Adrenal gland (tissue), 9 donors: ENCODE measurements at regions not wholly inside any gene's neighbourhood (a gene's known extent, or its start where the extent isn't known, plus 50 kb on each side); places are given as distances from the start of the nearest gene placed in this dataset.

ENCODE experiments used
- DNase-seq, 7 donors: peaks; one replicate each; pipeline ENCODE4 v3.0.0-alpha.2; 2019 to 2020
- H3K27ac ChIP-seq, 5 donors: fragments of 200-600 bp; sonication (generic) in 4 of 5; 1 replicate in 3 of 5; 2 replicates in 2 of 5; pipeline versions ENCODE4 v1.5.1 to v1.8.0; 2016 to 2020; ENCODE audit warnings: mild to moderate bottlenecking in 1 of 5
- H3K27me3 ChIP-seq: fragments of 200-600 bp; 2 replicates; pipeline ENCODE4 v1.8.0; 2021
- H3K36me3 ChIP-seq, 2 donors: fragments of 200-600 bp; replicated peaks in 1 of 2; 1 replicate in 1 of 2; 2 replicates in 1 of 2; pipeline versions ENCODE4 v1.5.1 to v1.8.0; 2018 to 2022
- H3K4me1 ChIP-seq, 2 donors: fragments of 200-600 bp; replicated peaks in 1 of 2; 1 replicate in 1 of 2; 2 replicates in 1 of 2; pipeline versions ENCODE4 v1.5.1 to v1.8.0; 2018 to 2021
- H3K4me3 ChIP-seq, 4 donors: fragments of 200-600 bp; sonication (generic) in 3 of 4; one replicate each; pipeline ENCODE4 v1.5.1; 2016 to 2018
- H3K9me3 ChIP-seq, 3 donors: fragments of 200-600 bp; sonication (generic) in 1 of 3; replicated peaks in 1 of 3; 1 replicate in 2 of 3; 2 replicates in 1 of 3; pipeline versions ENCODE4 v1.5.1 to v1.8.0; 2016 to 2021
- POLR2A ChIP-seq, 2 donors: fragments of 450-650 bp; IDR thresholded peaks; one replicate each; pipeline ENCODE4 v1.6.1; 2017; ENCODE audit warnings: antibody characterized with exemption in 2 of 2, mild to moderate bottlenecking in 2 of 2, moderate library complexity in 1 of 2
- WGBS, 4 donors: extraction: QIAGEN DNeasy Blood & Tissue Kit in 2 of 4; methylation state at CpG; one replicate each; pipeline versions ENCODE4 v1.1.5 to v1.1.7; 2013 to 2017; 5-methylcytosine and 5-hydroxymethylcytosine counted together
- intact Hi-C, 2 donors: fragments of 100-400 bp; cut with DNase I; formaldehyde crosslinking; loops; one replicate each; pipeline versions ENCODE4 v1.14.1 to v1.15.0; 2022 to 2023
- TF ChIP-seq, protein P1 (sequence below), 6 experiments: fragments of 450-650 bp in 4 of 6; fragments of 200-600 bp in 2 of 6; sonication (generic) in 1 of 6; IDR thresholded peaks; 1 replicate in 5 of 6; 2 replicates in 1 of 6; pipeline versions ENCODE4 v1.5.1 to v1.8.0; 2016 to 2021; ENCODE audit warnings: antibody characterized with exemption in 6 of 6, mild to moderate bottlenecking in 2 of 6, moderate library complexity in 1 of 6
- donor health status: healthy with polysubstance abuse.
- donor health status: Bipolar disorder and iron deficiency.
- donor health status: DM: yes; HTN: yes; CAD: no.
- donor health status: DM: no; HTN: no; CAD: no.
- donor health status: DM: no; HTN: no; CAD: no.

DNA sequence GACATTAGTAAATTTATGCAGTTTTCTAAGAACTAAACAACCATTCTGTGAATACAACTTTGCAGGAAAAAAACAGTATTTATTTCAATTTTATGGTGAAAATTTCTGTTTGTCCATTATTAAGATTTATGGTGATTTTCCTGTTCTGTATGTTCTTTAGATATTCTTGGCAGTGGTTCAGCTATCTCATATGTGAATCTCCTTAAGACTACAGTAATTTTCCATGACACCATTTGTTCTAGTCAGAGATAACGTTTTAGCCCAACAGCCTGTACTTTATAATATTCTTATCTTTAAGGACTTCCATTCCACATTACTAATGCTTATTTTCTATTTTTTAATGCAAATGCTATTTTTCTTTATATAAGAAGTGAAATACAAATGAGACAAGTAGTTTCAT is 504.0 kb downstream of the RFPL4B start:
- Histone ChIP-seq H3K27me3 (no peaks in the 10 kb centered on the region), H3K4me1 (no peaks in the 10 kb centered on the region), H3K36me3 (no peaks in the 10 kb centered on the region), H3K4me3 (no peak overlapping the region), H3K27ac (no peak overlapping the region), H3K9me3 (no peaks in the 10 kb centered on the region)
- DNase-seq = no peak
- WGBS, 4 donors = 9 to 35% (median 22%) methylated on average over 1 of the region's 1 CpG
- TF ChIP-seq POLR2A (IDR thresholded peaks at IDR 0.05) = no peak
- TF ChIP-seq, protein P1, sequence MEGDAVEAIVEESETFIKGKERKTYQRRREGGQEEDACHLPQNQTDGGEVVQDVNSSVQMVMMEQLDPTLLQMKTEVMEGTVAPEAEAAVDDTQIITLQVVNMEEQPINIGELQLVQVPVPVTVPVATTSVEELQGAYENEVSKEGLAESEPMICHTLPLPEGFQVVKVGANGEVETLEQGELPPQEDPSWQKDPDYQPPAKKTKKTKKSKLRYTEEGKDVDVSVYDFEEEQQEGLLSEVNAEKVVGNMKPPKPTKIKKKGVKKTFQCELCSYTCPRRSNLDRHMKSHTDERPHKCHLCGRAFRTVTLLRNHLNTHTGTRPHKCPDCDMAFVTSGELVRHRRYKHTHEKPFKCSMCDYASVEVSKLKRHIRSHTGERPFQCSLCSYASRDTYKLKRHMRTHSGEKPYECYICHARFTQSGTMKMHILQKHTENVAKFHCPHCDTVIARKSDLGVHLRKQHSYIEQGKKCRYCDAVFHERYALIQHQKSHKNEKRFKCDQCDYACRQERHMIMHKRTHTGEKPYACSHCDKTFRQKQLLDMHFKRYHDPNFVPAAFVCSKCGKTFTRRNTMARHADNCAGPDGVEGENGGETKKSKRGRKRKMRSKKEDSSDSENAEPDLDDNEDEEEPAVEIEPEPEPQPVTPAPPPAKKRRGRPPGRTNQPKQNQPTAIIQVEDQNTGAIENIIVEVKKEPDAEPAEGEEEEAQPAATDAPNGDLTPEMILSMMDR (IDR thresholded peaks at IDR 0.05) = no peak
- intact Hi-C loops = no loop called here

- Histone ChIP-seq H3K27ac (no peak overlapping the region), H3K27me3 (no peaks in the 10 kb centered on the region), H3K4me1 (no peaks in the 10 kb centered on the region), H3K36me3 (no peaks in the 10 kb centered on the region), H3K9me3 (no peaks in the 10 kb centered on the region), H3K4me3 (no peak overlapping the region)
- 67 to 88% (median 77%) methylated on average over 2 of the region's 2 CpGs for WGBS, 4 donors
- TF ChIP-seq POLR2A (IDR thresholded peaks at IDR 0.05) = no peak
- TF ChIP-seq, protein P1 (IDR thresholded peaks at IDR 0.05) = no peak
- DNase-seq = no peak
- intact Hi-C loops = no loop called here
These were observed 506.0 kb downstream of the RFPL4B start for GRCh38 chr6:112853162-112853561.

DNA sequence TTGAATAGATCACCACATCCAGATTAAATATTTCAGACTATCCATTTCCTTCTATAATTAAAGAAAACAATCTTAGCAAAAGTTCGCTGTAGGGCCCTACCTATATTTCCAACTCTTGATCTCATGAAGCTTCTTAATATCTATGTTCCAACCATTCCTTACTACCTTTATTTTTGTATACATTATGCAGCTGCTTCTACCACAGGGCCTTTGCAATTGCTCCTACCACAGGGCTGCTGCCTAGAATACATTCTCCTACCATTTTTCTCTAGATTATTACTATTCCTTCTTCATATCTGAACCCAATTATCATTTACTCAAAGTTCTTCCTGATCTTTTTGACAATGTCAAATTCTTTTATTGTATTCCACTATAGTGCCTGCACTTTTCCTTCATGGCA is 516.6 kb downstream of the RFPL4B start:
- Histone ChIP-seq H3K27ac (no peak overlapping the region), H3K4me1 (no peaks in the 10 kb centered on the region), H3K36me3 (no peaks in the 10 kb centered on the region), H3K9me3 (peaks cover 0 to 5% (median 0%) of the 10 kb centered on the region in 3 donors), H3K4me3 (no peak overlapping the region), H3K27me3 (no peaks in the 10 kb centered on the region)
- intact Hi-C loops = no loop called here
- no peak for TF ChIP-seq POLR2A (IDR thresholded peaks at IDR 0.05)
- TF ChIP-seq, protein P1 (IDR thresholded peaks at IDR 0.05) = no peak
- no peak for DNase-seq
- 36 to 90% (median 60%) methylated on average over 1 of the region's 1 CpG for whole genome bisulfite sequencing, 4 donors

DNA sequence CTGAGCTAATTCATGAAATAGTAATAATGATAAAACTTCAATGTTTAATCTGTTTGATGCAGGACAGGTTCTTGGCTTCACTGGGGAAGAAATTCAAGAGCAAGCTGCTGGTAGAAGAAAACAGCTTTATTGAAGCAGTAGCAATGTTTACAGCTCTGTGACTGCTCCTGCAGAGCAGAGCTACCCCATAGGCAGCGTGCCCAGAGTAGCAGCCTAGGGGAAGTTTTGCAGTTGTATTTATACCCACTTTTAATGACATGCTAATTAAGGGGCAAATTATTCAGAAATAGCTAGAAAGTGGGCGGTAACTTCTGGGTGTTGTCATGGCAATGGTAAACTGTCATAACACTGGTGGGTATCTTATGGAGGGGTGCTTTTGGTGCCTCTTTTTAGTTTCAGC is 518.0 kb downstream of the RFPL4B start:
- Histone ChIP-seq H3K4me3 (no peak overlapping the region), H3K4me1 (no peaks in the 10 kb centered on the region), H3K36me3 (no peaks in the 10 kb centered on the region), H3K9me3 (peaks cover 0 to 5% (median 0%) of the 10 kb centered on the region in 3 donors), H3K27ac (no peak overlapping the region), H3K27me3 (no peaks in the 10 kb centered on the region)
- WGBS, 4 donors = 76 to 90% (median 83%) methylated on average over 2 of the region's 2 CpGs
- DNase-seq = no peak
- intact Hi-C loops = no loop called here
- no peak for TF ChIP-seq POLR2A (IDR thresholded peaks at IDR 0.05)
- TF ChIP-seq, protein P1 (IDR thresholded peaks at IDR 0.05) = no peak
